ENCODE measurements at regions not wholly inside any gene's neighbourhood (a gene's known extent, or its start where the extent isn't known, plus 50 kb on each side); places are given as distances from the start of the nearest gene placed in this dataset.

DNA sequence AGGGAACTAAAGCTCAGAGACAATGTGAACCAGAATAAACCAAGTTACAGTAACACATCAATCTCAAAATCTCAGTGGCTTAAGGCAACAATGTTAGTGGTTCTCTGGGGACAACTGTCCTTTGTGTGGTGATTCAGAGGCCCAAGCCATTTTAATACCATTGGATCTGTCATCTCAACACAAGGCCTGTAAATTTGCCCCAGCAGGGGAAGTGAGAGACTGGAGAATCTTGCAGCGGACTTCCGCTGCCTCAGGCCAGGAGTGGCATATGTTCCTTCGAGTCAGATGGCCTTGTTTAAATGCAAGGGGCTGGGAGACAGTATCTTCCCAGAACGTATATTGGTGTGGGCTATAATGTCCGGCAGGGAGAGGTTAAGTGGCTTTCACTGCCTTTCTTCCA lies 126.0 kb downstream of the CD83 start:
- TF ChIP-seq, protein P1, sequence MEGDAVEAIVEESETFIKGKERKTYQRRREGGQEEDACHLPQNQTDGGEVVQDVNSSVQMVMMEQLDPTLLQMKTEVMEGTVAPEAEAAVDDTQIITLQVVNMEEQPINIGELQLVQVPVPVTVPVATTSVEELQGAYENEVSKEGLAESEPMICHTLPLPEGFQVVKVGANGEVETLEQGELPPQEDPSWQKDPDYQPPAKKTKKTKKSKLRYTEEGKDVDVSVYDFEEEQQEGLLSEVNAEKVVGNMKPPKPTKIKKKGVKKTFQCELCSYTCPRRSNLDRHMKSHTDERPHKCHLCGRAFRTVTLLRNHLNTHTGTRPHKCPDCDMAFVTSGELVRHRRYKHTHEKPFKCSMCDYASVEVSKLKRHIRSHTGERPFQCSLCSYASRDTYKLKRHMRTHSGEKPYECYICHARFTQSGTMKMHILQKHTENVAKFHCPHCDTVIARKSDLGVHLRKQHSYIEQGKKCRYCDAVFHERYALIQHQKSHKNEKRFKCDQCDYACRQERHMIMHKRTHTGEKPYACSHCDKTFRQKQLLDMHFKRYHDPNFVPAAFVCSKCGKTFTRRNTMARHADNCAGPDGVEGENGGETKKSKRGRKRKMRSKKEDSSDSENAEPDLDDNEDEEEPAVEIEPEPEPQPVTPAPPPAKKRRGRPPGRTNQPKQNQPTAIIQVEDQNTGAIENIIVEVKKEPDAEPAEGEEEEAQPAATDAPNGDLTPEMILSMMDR (IDR thresholded peaks at IDR 0.05): no peak
- TF ChIP-seq POLR2A (IDR thresholded peaks at IDR 0.05): no peak
